Endothelial cell of umbilical vein (primary cell): ENCODE measurements at regions not wholly inside any gene's neighbourhood (a gene's known extent, or its start where the extent isn't known, plus 50 kb on each side); places are given as distances from the start of the nearest gene placed in this dataset.

Experiments used
- CTCF ChIP-seq, 2 donors: IDR thresholded peaks; 1 replicate in 1 of 2; 2 replicates in 1 of 2; pipeline ENCODE4 v1.5.1; 2011; ENCODE audit warnings: low read length in 2 of 2, mild to moderate bottlenecking in 2 of 2, moderate library complexity in 2 of 2, control low read depth in 1 of 2, inconsistent platforms in 1 of 2, low read depth in 1 of 2; ENCODE audit not compliant: insufficient read depth in 1 of 2; ENCODE audit errors: extremely low read depth in 1 of 2
- POLR2A ChIP-seq: IDR thresholded peaks from 2 replicates; pipeline ENCODE4 v1.6.1; 2012; ENCODE audit warnings: low read depth, mild to moderate bottlenecking, control low read depth, low read length

DNA sequence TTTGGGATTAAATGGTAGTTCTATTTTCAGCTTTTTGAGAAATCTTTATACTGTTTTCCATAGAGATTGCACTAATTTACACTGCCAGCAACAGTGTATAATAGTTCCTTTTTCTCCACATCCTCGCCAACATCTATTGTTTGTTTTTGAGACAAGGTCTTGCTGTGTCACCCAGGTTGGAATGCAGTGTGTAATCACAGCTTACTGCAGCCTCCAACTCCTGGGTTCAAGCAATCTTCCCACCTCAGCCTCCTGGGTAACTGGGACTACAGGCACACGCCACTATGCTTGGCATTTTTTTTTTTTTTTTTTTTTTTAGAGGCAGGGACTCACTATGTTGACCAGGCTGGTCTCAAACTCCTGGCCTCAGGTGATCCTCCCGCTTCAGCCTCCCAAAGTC is 164.5 kb upstream of the CXADR start:
- TF ChIP-seq POLR2A (no peak), CTCF (IDR thresholded peaks at IDR 0.05; ENCODE audit: extremely low read depth in 1 of 2, insufficient read depth in 1 of 2, low read depth in 1 of 2, low read length in 2 of 2) (no peak)
